HG03159 (cell line): ENCODE measurements at regions not wholly inside any gene's neighbourhood (a gene's known extent, or its start where the extent isn't known, plus 50 kb on each side); places are given as distances from the start of the nearest gene placed in this dataset.
"Not testable (repeated sequence)": the region's sequence is repeated elsewhere in the genome, so short reads cannot be mapped to it uniquely, and the experiment has no call there.

Source experiments
- ATAC-seq: cut with Tn5 transposase; IDR thresholded peaks from one replicate; pipeline ENCODE4 v1.9.1; 2021; ENCODE audit warnings: mild to moderate bottlenecking, moderate library complexity; ENCODE audit not compliant: unreplicated experiment

DNA sequence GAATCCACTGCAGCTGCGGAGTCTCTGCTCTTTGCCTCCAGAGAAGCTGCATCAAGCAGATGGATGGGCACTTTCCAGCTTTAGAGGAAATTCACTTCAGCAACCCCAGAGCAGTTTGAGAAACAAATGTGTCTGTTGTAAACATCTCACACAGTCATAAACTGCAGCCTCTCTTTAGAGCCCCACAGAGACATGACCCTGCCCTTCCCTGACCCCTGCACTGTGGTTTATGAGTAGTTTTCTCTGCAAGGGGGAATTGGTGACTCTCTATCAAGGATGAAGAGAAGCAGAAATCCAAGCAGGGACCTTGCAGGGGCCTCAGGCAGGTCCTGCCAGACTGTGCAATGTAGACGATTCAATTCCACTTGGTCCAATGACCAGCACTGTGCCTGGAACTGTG is 160.2 kb downstream of the SH2D4B start:
- no peak for ATAC-seq

- peak; percentile 89 for ATAC-seq
Measured at GRCh38 chr10:80699602-80700039, 161.9 kb downstream of the SH2D4B start.

- ATAC-seq = no peak
Measured at GRCh38 chr10:80700252-80700651, 162.6 kb downstream of the SH2D4B start.

DNA sequence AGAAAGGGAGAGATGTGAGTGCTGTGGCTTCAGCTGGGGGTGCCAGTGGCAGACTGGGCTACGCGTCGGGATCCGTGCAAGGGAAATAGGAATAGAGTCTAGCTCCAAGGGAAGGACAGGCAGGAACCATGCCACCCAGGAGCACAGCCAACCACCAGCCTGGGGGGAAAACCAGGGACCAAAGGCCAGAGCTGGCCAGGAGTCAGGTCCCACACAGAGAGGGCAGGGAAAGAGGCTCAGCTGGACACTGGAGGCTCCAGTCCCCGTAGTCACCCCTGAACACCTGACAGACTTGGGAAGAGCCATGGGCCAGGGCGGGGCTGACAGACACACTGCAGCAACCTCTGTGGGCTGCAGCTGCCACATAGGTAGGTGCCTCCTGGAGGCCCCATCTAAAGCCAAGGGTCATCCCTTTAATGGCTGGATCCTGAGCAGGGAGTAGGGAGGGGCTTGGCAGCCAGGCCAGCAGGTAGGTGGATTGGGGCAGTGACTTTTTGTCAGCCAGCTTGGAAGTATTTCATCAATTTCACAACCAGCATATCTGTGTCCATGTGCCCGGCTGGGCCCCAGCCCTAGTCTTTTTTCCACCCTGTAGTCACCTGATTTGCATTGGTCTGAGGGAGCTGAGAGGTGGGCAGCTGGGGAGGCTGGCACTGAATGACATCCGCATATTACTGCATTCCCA is 163.2 kb downstream of the SH2D4B start:
- no peak for ATAC-seq

- no peak for ATAC-seq
Measured at GRCh38 chr10:80701706-80702105, 164.0 kb downstream of the SH2D4B start.

DNA sequence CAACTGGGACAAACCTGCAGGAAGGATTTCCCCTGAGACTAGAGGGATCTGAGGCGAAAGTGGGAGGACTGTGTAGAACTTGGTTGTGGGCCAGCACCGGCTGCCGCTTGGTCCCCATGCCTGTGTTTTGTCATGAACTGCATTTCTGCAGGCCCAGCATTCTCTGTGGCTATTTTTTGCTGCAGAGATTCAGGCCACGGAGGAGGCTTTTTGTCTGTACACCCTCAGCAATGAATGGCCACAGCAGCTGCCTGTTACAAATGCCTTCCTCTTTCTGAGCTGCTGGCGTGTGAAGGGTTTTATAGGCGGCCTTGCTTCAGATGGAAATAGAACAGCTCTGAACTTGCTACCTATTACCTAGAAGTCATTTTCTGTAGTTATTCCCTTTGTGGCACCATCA is 164.4 kb downstream of the SH2D4B start:
- ATAC-seq = no peak

DNA sequence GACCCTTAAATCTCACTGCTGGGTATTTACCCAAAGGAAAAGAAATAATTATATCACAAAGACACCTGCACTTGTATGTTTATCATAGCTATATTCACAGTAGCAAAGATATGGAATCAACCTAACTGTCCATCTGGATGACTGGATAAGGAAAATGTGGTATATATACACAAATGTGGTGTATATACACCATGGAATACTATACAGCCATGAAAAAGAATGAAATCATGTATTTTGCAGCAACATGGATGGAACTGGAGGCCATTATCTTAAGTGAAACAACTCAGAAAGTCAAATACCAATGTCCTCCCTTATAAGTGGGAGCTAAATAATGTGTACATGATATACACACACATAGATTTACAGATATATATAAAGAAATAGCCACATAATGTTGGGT is 168.2 kb downstream of the SH2D4B start:
- no peak for ATAC-seq

- ATAC-seq = no peak
Measured at GRCh38 chr10:80708185-80708584, 170.5 kb downstream of the SH2D4B start.

- no peak for ATAC-seq
Measured at GRCh38 chr10:80708808-80709207, 171.1 kb downstream of the SH2D4B start.

- ATAC-seq = no peak
Measured at GRCh38 chr10:80709866-80710265, 172.2 kb downstream of the SH2D4B start.

GRCh38 chr10:80713398-80713928 is 175.8 kb downstream of the SH2D4B start:
- no peak for ATAC-seq

- no peak for ATAC-seq
Measured at GRCh38 chr10:80714566-80714965, 176.9 kb downstream of the SH2D4B start.

GRCh38 chr10:80718024-80718423 is 180.3 kb downstream of the SH2D4B start:
- no peak for ATAC-seq

GRCh38 chr10:80719935-80720334 is 182.2 kb downstream of the SH2D4B start:
- no peak for ATAC-seq

- no peak for ATAC-seq
Measured at GRCh38 chr10:80720549-80720948, 182.8 kb downstream of the SH2D4B start.

DNA sequence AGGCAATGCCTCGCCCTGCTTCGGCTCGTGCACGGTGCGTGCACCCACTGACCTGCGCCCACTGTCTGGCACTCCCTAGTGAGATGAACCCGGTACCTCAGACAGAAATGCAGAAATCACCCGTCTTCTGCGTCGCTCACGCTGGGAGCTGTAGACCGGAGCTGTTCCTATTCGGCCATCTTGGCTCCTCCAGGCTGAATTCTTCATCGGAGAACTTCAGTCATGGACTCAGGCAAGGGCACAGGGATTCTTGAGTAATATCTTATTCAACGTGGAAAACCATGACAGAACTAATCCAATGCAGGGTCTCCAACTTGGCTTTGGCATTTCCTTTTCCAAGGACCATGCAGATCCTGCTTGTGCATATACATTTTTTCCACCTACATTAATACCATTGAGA is 190.7 kb downstream of the SH2D4B start:
- ATAC-seq = not testable (repeated sequence)

- ATAC-seq = no peak
Measured at GRCh38 chr10:80729896-80730295, 192.2 kb downstream of the SH2D4B start.

DNA sequence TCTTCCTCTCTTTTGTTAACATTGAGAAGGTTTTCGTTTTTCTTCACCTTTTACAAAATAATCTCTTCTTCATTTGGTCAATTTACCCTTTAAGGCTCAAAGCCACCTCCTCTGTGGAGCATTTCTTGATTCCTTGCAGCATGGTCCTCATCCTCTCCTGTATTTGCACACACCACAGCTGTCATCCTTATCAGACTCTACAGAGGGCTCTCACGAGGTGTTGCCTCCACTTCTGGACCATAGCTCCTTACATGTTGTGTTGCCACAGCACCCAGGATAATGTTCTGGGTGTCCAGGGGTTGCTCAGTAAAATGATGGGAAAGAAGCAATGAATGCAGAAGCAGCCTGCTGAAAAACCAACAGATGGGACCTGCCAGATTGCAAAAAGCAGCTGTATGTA is 192.8 kb downstream of the SH2D4B start:
- ATAC-seq = no peak

DNA sequence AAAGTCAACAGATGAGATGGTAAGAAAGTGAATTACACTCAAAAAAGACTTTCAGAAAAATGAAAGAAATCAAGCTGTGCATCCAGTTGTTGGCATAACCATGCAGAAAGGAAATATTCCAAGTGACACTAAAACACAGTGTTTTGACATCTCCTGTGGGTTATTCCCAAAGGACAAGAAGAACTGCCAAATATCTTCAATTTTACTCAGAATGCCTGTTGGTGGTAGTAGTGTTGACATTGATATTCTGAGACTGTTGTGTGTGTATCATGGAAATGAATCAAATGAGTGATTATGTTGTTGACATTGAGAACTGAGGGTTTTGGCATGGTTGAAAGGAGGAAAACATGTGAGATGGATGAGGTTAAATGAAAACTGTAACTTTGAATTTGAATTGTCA is 196.9 kb downstream of the SH2D4B start:
- no peak for ATAC-seq

DNA sequence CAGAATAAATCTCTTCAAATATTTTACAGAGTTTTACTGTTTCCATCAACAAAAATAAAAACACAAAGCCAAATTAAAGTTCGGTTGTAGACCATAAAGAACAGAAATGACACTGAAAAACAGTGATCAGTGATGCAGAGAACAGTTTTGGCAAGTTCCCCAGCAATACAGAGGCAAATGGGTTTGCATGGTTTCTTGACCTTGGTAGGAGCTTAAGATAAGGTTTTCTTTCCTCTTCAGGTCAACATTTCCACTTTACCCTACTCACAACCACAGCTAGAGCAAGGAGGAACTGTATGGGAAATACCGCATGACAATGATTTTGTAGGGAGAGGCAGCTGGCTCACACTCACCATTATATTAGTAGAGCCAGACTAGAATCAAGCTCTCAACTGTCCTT is 199.5 kb downstream of the SH2D4B start:
- no peak for ATAC-seq

- ATAC-seq = no peak
Measured at GRCh38 chr10:80739328-80739727, 201.6 kb downstream of the SH2D4B start.

- no peak for ATAC-seq
Measured at GRCh38 chr10:80739963-80740715, 202.4 kb downstream of the SH2D4B start.
